Small intestine (tissue), 7 donors: ENCODE measurements at regions not wholly inside any gene's neighbourhood (a gene's known extent, or its start where the extent isn't known, plus 50 kb on each side); places are given as distances from the start of the nearest gene placed in this dataset.

Experiments
- DNase-seq, 2 donors: peaks; one replicate each; pipeline versions ENCODE4 v3.0.0 to v3.0.0-alpha.2; 2013
- FAIRE-seq: peaks from 2 replicates; lab custom pipeline; 2012; peaks lifted over from hg19 to GRCh38; lab: Jason Lieb, UNC
- H3K27ac ChIP-seq, 3 donors: one replicate each; pipeline ENCODE4 v1.5.1; 2013; ENCODE audit warnings: low read length in 2 of 3, mild to moderate bottlenecking in 2 of 3, control low read depth in 1 of 3, inconsistent platforms in 1 of 3, low read depth in 1 of 3, moderate library complexity in 1 of 3
- H3K27me3 ChIP-seq, 3 donors: one replicate each; pipeline ENCODE4 v1.6.1; 2013; ENCODE audit warnings: low read length in 3 of 3, inconsistent platforms in 1 of 3; ENCODE audit not compliant: control insufficient read depth in 3 of 3, insufficient read depth in 3 of 3
- H3K36me3 ChIP-seq, 3 donors: one replicate each; pipeline ENCODE4 v1.6.1; 2013; ENCODE audit warnings: low read length in 3 of 3, inconsistent platforms in 1 of 3, low read depth in 1 of 3, mild to moderate bottlenecking in 1 of 3, moderate library complexity in 1 of 3; ENCODE audit not compliant: control insufficient read depth in 3 of 3, insufficient read depth in 2 of 3
- H3K4me1 ChIP-seq, 3 donors: one replicate each; pipeline ENCODE4 v1.6.1; 2013; ENCODE audit warnings: low read length in 2 of 3, inconsistent platforms in 1 of 3, low read depth in 1 of 3, mild to moderate bottlenecking in 1 of 3, moderate library complexity in 1 of 3; ENCODE audit not compliant: control insufficient read depth in 3 of 3, insufficient read depth in 2 of 3
- H3K4me3 ChIP-seq, 3 donors: one replicate each; pipeline ENCODE4 v1.5.1; 2013; ENCODE audit warnings: low read length in 3 of 3, control low read depth in 1 of 3, inconsistent platforms in 1 of 3, low read depth in 1 of 3, mild to moderate bottlenecking in 1 of 3, moderate library complexity in 1 of 3
- H3K9me3 ChIP-seq, 2 donors: one replicate each; pipeline ENCODE4 v1.6.1; 2013; ENCODE audit warnings: low read depth in 1 of 2, low read length in 1 of 2; ENCODE audit not compliant: control insufficient read depth in 2 of 2, insufficient read depth in 1 of 2
- WGBS, 3 donors: extraction: QIAGEN DNeasy Blood & Tissue Kit; methylation state at CpG; one replicate each; pipeline ENCODE4 v1.1.7; 2013; 5-methylcytosine and 5-hydroxymethylcytosine counted together
- donor health status: healthy with polysubstance abuse.
- donor health status: control.
- donor health status: control.
- donor health status: Bipolar disorder and iron deficiency.
- donor health status: healthy.

- no peaks in the 10 kb centered on the region for H3K27me3 ChIP-seq
- no peaks in the 10 kb centered on the region for H3K36me3 ChIP-seq
- H3K9me3 ChIP-seq, result no peaks in the 10 kb centered on the region
- H3K4me1 ChIP-seq, result no peaks in the 10 kb centered on the region
- H3K27ac ChIP-seq, result no peak overlapping the region
- FAIRE-seq (no peak), DNase-seq (peak in 1 of 2 donors; percentile 7)
- WGBS, 3 donors, result 64 to 80% (median 77%) methylated on average over 4 of the region's 4 CpGs
- H3K4me3 ChIP-seq, result no peak overlapping the region
These were observed 274.7 kb upstream of the FZD8 start for GRCh38 chr10:35916791-35917190.

DNA sequence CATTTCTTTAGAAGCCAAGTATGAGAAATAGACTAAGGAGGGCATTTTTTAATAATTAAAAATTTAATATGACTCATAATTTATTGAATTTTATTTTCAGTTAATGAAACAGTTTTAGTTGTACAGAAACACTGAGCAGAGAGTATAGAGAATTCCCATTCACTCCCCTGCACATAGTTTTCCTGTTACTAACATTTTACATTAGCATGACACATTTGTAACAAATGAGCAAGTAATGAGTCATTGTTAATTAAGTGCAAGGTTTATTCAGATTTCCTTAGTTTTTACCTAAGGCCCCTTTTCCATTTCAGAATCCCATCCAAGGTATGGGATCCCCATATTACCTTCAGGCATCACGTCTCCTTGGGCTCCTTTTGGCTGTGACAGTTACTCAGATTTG is 271.5 kb upstream of the FZD8 start:
- no peaks in the 10 kb centered on the region for H3K36me3 ChIP-seq
- FAIRE-seq, result no peak

GRCh38 chr10:35912615-35913569 is 270.8 kb upstream of the FZD8 start:
- WGBS, 3 donors, result 20 to 28% (median 28%) methylated on average over 6 of the region's 6 CpGs
- Histone ChIP-seq H3K27me3 (no peaks in the 10 kb centered on the region), H3K27ac (no peak overlapping the region), H3K4me3 (no peak overlapping the region), H3K9me3 (no peaks in the 10 kb centered on the region), H3K36me3 (no peaks in the 10 kb centered on the region), H3K4me1 (no peaks in the 10 kb centered on the region)
- DNase-seq (no peak), FAIRE-seq (no peak)

More for the DNA sequence above, 271.5 kb upstream of the FZD8 start:
- Histone ChIP-seq H3K27ac (no peak overlapping the region), H3K9me3 (no peaks in the 10 kb centered on the region), H3K27me3 (no peaks in the 10 kb centered on the region), H3K4me1 (no peaks in the 10 kb centered on the region), H3K4me3 (no peak overlapping the region)
- DNase-seq, result no peak
- WGBS, 3 donors, result 52 to 92% (median 76%) methylated on average over 1 of the region's 1 CpG

DNA sequence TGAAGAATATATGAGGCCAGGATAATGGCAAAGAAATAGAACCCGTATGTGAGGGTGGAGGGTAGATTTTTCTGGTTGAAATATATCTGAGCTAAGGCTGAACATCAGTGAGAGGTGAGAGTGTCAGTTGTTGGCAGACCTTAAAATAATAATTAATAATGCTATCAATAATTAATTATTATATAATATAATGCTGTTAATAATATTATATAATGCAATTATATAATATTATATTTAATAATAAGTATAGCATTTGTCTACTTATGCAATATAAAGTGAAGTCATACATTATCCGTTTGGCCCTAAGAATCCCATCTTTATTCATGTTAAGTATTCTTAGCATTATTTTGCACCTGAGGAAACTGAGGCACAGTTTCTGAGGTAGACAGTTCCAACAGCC is 269.9 kb upstream of the FZD8 start:
- FAIRE-seq (no peak), DNase-seq (no peak)
- WGBS, 3 donors, result 70 to 90% (median 84%) methylated on average over 2 of the region's 2 CpGs
- Histone ChIP-seq H3K27ac (no peak overlapping the region), H3K4me3 (no peak overlapping the region), H3K4me1 (no peaks in the 10 kb centered on the region), H3K9me3 (no peaks in the 10 kb centered on the region), H3K27me3 (no peaks in the 10 kb centered on the region), H3K36me3 (no peaks in the 10 kb centered on the region)

DNA sequence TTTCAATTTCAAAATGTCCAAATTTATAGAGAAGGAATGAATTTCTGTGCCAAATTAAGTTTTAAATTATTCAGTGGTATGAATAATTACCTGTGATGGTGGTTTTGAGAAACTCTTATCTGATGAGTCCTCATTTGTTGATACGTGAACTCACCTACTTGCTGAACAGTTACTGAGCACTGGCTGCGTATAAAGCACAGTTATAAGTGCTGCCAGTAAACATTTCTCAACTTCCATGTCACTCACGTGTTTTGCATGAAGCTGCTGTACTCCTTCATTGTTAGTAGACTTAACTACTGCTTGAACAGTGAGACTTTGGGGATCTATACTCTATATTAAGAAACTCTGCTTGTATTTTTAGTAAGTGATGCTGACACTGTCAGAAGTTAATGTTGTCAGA is 269.1 kb upstream of the FZD8 start:
- WGBS, 3 donors, result 60 to 76% (median 69%) methylated on average over 3 of the region's 3 CpGs
- H3K4me3 ChIP-seq, result no peak overlapping the region
- H3K36me3 ChIP-seq, result no peaks in the 10 kb centered on the region
- H3K4me1 ChIP-seq, result no peaks in the 10 kb centered on the region
- H3K27ac ChIP-seq, result no peak overlapping the region
- DNase-seq (no peak), FAIRE-seq (no peak)
- H3K27me3 ChIP-seq, result no peaks in the 10 kb centered on the region
- H3K9me3 ChIP-seq, result no peaks in the 10 kb centered on the region

- Histone ChIP-seq H3K4me3 (no peak overlapping the region), H3K4me1 (no peaks in the 10 kb centered on the region), H3K27me3 (no peaks in the 10 kb centered on the region), H3K9me3 (no peaks in the 10 kb centered on the region), H3K36me3 (no peaks in the 10 kb centered on the region), H3K27ac (no peak overlapping the region)
- DNase-seq, result no peak
- FAIRE-seq, result no peak
- WGBS, 3 donors, result 47 to 51% (median 50%) methylated on average over 3 of the region's 3 CpGs
These were observed 268.1 kb upstream of the FZD8 start for GRCh38 chr10:35910234-35910633.

DNA sequence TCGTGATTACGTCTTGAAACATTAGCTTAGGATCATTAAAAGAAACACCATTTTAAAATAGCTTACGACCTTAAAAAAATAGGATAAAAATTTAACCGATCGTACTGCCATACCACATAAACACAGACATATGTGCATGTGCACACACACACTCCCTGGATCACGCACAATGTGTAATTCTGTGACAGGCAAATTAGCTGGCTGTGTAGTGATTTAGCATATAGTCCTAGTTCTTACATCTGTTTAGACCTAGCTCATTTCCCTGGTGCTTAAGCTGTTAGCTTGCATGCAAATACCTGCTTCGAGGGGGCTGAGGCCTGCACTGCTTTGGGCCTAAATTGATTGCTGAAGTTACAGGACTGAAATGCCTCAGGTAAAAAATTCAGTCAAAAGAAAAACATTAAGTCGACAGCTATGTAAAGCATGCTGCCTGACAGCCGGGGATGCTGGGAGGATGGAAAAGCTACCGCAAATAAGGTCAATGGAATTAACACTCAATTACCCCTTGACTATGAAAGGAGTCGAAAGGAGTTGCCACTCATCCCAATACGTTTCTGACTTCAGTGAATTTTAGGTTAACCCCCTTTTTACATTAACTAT is 267.1 kb upstream of the FZD8 start:
- Histone ChIP-seq H3K9me3 (no peaks in the 10 kb centered on the region), H3K4me1 (no peaks in the 10 kb centered on the region), H3K27ac (no peak overlapping the region), H3K4me3 (no peak overlapping the region), H3K27me3 (no peaks in the 10 kb centered on the region), H3K36me3 (no peaks in the 10 kb centered on the region)
- no peak for DNase-seq
- 77 to 83% (median 80%) methylated on average over 12 of the region's 12 CpGs for WGBS, 3 donors
- FAIRE-seq, result no peak

DNA sequence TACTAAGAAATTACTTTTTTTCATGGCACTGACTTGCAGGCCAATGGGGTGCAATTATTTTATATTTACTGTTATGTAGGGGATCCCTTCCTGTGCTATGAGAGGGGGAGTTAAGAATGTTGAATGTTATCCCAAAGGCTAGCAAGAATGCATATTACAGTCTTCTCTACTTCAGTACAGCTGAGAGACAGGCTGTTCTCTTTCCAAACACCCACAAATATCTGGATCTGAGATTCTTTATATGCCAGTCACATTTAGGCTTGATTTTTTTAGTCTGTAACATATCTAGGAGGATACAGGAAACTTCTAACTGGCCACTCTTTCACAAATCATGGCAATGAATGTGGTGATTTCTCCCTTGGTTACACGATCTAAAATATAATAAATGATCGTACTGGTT is 266.4 kb upstream of the FZD8 start:
- Histone ChIP-seq H3K36me3 (no peaks in the 10 kb centered on the region), H3K4me3 (no peak overlapping the region), H3K27ac (no peak overlapping the region), H3K9me3 (no peaks in the 10 kb centered on the region), H3K27me3 (no peaks in the 10 kb centered on the region), H3K4me1 (no peaks in the 10 kb centered on the region)
- FAIRE-seq, result no peak
- WGBS, 3 donors, result 90 to 92% (median 92%) methylated on average over 2 of the region's 2 CpGs
- no peak for DNase-seq
